Esophagus (tissue), 2 donors: ENCODE measurements at regions not wholly inside any gene's neighbourhood (a gene's known extent, or its start where the extent isn't known, plus 50 kb on each side); places are given as distances from the start of the nearest gene placed in this dataset.

Experiments
- H3K27ac ChIP-seq, 2 donors: one replicate each; pipeline ENCODE4 v1.5.1; 2013; ENCODE audit warnings: low read depth in 2 of 2, mild to moderate bottlenecking in 2 of 2, inconsistent platforms in 1 of 2, low read length in 1 of 2, moderate library complexity in 1 of 2
- H3K27me3 ChIP-seq, 2 donors: one replicate each; pipeline ENCODE4 v1.6.1; 2013; ENCODE audit warnings: low read length in 2 of 2, control low read depth in 1 of 2, mild to moderate bottlenecking in 1 of 2; ENCODE audit not compliant: insufficient read depth in 2 of 2, control insufficient read depth in 1 of 2
- H3K36me3 ChIP-seq, 2 donors: one replicate each; pipeline ENCODE4 v1.6.1; 2013; ENCODE audit warnings: low read length in 1 of 2; ENCODE audit not compliant: control insufficient read depth in 2 of 2, insufficient read depth in 2 of 2
- H3K4me1 ChIP-seq, 2 donors: one replicate each; pipeline ENCODE4 v1.6.1; 2013; ENCODE audit warnings: low read length in 1 of 2; ENCODE audit not compliant: control insufficient read depth in 2 of 2, insufficient read depth in 2 of 2
- H3K4me3 ChIP-seq, 2 donors: one replicate each; pipeline ENCODE4 v1.5.1; 2013; ENCODE audit warnings: low read length in 2 of 2, mild to moderate bottlenecking in 2 of 2, low read depth in 1 of 2, moderate library complexity in 1 of 2
- H3K9me3 ChIP-seq, 2 donors: one replicate each; pipeline ENCODE4 v1.6.1; 2013; ENCODE audit warnings: mild to moderate bottlenecking in 2 of 2, low read depth in 1 of 2, low read length in 1 of 2, moderate library complexity in 1 of 2; ENCODE audit not compliant: control insufficient read depth in 2 of 2, insufficient read depth in 1 of 2
- WGBS, 2 donors: extraction: QIAGEN DNeasy Blood & Tissue Kit; methylation state at CpG; one replicate each; pipeline ENCODE4 v1.1.7; 2013; 5-methylcytosine and 5-hydroxymethylcytosine counted together
- donor health status: healthy with polysubstance abuse.
- donor health status: Bipolar disorder and iron deficiency.

DNA sequence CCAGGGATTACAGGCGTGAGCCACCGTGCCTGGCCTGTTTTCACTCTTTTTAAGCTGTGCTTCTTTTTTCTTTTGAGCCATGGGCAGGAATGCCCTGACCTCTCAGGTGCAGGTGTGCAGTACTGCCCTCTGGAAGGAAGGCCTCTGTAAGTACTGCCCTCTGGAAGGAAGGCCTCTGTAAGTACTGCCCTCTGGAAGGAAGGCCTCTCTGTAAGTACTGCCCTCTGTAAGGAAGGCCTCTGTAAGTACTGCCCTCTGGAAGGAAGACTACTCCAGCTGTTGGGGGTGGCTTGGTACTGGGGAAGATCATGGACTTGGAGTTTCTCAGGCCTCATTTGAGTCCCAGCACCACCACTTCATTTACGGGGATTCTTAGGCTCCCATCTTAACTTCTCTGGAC lies 248.5 kb upstream of the ID2 start:
- Histone ChIP-seq H3K36me3 (no peaks in the 10 kb centered on the region), H3K4me3 (no peak overlapping the region), H3K27me3 (no peaks in the 10 kb centered on the region), H3K4me1 (peaks cover under 1 to 2% of the 10 kb centered on the region in 2 donors), H3K27ac (no peak overlapping the region), H3K9me3 (no peaks in the 10 kb centered on the region)
- 82 to 94% methylated on average over 3 of the region's 3 CpGs for WGBS, 2 donors

DNA sequence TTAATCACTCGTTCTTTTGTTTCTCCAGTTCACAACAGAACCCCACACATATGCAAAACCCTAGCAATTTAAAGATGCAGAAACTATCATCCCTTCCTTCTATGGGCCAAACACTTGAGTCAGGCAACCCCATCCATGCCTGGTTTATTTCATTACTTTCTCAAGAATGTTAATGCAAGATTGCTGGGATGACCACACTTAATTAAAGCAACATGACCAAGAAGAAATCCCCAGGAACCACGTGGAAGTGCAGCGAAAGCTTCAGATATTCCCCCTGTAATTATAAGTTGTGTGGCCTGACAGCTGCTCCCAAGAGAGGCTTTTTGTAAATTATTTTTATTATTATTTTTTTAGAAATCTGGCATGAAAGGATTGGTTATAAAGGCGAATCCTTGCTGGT lies 246.2 kb upstream of the ID2 start:
- 87 to 89% methylated on average over 4 of the region's 4 CpGs for WGBS, 2 donors
- H3K4me1 ChIP-seq: peaks cover 2 to 6% of the 10 kb centered on the region in 2 donors

DNA sequence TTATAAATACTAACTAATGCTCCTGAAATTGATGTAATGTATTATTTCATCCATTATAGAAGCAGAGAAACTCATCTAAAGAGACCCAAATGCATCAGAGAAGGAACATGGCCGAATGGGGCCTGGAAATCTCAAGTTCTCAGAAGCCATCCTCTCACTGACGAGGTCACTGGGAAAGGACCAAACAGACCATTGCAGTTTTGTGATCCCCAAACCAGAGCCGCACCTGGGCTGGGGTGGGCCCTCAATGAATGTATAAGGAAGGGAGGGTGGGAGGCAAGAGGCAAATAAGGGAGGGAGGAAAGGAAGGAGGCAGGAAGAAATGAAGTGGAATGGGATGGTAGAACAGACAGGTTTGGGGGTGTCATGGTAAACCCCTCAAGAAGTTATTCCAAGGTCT lies 245.3 kb upstream of the ID2 start:
- no peaks in the 10 kb centered on the region for H3K9me3 ChIP-seq
- peaks cover 2 to 6% of the 10 kb centered on the region in 2 donors for H3K4me1 ChIP-seq
- WGBS, 2 donors: 93 to 97% methylated on average over 3 of the region's 3 CpGs
- no peaks in the 10 kb centered on the region for H3K27me3 ChIP-seq
- H3K27ac ChIP-seq: no peak overlapping the region
- no peaks in the 10 kb centered on the region for H3K36me3 ChIP-seq
- no peak overlapping the region for H3K4me3 ChIP-seq

More for the DNA sequence above, 246.2 kb upstream of the ID2 start:
- no peaks in the 10 kb centered on the region for H3K36me3 ChIP-seq
- H3K9me3 ChIP-seq: no peaks in the 10 kb centered on the region
- no peak overlapping the region for H3K27ac ChIP-seq
- H3K27me3 ChIP-seq: no peaks in the 10 kb centered on the region
- H3K4me3 ChIP-seq: no peak overlapping the region

GRCh38 chr2:8437228-8437948 lies 244.5 kb upstream of the ID2 start:
- no peaks in the 10 kb centered on the region for H3K36me3 ChIP-seq
- H3K4me1 ChIP-seq: peaks cover 2 to 6% of the 10 kb centered on the region in 2 donors
- H3K9me3 ChIP-seq: no peaks in the 10 kb centered on the region
- H3K27me3 ChIP-seq: no peaks in the 10 kb centered on the region
- 76 to 77% methylated on average over 9 of the region's 9 CpGs for WGBS, 2 donors
- no peak overlapping the region for H3K4me3 ChIP-seq
- no peak overlapping the region for H3K27ac ChIP-seq

- Histone ChIP-seq H3K4me1 (peaks cover 2 to 6% of the 10 kb centered on the region in 2 donors), H3K27ac (no peak overlapping the region), H3K27me3 (no peaks in the 10 kb centered on the region), H3K4me3 (no peak overlapping the region), H3K9me3 (no peaks in the 10 kb centered on the region), H3K36me3 (no peaks in the 10 kb centered on the region)
- 89 to 91% methylated on average over 5 of the region's 5 CpGs for WGBS, 2 donors
Observed at GRCh38 chr2:8437949-8438400, 243.9 kb upstream of the ID2 start.

DNA sequence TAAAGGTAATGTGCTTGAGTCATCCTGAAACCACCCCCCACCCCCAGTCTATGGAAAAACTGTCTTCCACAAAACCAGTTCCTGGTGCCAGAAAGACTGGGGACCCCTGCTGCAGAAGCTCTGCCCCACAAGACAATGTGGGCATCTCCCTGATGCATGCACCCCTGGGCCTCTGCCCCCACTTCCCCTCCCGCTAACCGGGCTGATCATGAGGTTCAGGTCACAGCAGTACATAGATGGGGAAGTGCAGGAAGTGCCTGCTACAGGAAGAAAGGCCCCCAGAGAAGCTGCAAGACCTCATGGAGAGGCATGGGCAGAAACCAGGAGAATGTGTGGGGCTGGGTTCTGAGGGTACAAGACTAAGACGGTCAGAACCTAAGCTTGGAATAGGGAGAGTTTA lies 243.4 kb upstream of the ID2 start:
- no peak overlapping the region for H3K27ac ChIP-seq
- H3K27me3 ChIP-seq: no peaks in the 10 kb centered on the region
- no peak overlapping the region for H3K4me3 ChIP-seq
- peaks cover 2 to 6% of the 10 kb centered on the region in 2 donors for H3K4me1 ChIP-seq
- WGBS, 2 donors: 68 to 83% methylated on average over 3 of the region's 3 CpGs
- H3K9me3 ChIP-seq: no peaks in the 10 kb centered on the region
- no peaks in the 10 kb centered on the region for H3K36me3 ChIP-seq

GRCh38 chr2:8438996-8439395 lies 242.9 kb upstream of the ID2 start:
- Histone ChIP-seq H3K27ac (no peak overlapping the region), H3K4me3 (no peak overlapping the region), H3K9me3 (no peaks in the 10 kb centered on the region), H3K27me3 (no peaks in the 10 kb centered on the region), H3K4me1 (peaks cover 2 to 6% of the 10 kb centered on the region in 2 donors), H3K36me3 (no peaks in the 10 kb centered on the region)
- 72 to 89% methylated on average over 7 of the region's 7 CpGs for WGBS, 2 donors

GRCh38 chr2:8440029-8440778 lies 241.7 kb upstream of the ID2 start:
- H3K27ac ChIP-seq: no peak overlapping the region
- H3K4me1 ChIP-seq: peaks cover 2 to 6% of the 10 kb centered on the region in 2 donors
- H3K36me3 ChIP-seq: no peaks in the 10 kb centered on the region
- no peak overlapping the region for H3K4me3 ChIP-seq
- no peaks in the 10 kb centered on the region for H3K9me3 ChIP-seq
- WGBS, 2 donors: 83 to 91% methylated on average over 12 of the region's 12 CpGs
- H3K27me3 ChIP-seq: no peaks in the 10 kb centered on the region

GRCh38 chr2:8441371-8441770 lies 240.5 kb upstream of the ID2 start:
- H3K4me3 ChIP-seq: no peak overlapping the region
- WGBS, 2 donors: 87% methylated on average over 12 of the region's 12 CpGs
- no peaks in the 10 kb centered on the region for H3K36me3 ChIP-seq
- no peaks in the 10 kb centered on the region for H3K9me3 ChIP-seq
- no peak overlapping the region for H3K27ac ChIP-seq
- H3K4me1 ChIP-seq: peaks cover 2 to 6% of the 10 kb centered on the region in 2 donors
- no peaks in the 10 kb centered on the region for H3K27me3 ChIP-seq
